ENCODE measurements at regions not wholly inside any gene's neighbourhood (a gene's known extent, or its start where the extent isn't known, plus 50 kb on each side); places are given as distances from the start of the nearest gene placed in this dataset.

DNA sequence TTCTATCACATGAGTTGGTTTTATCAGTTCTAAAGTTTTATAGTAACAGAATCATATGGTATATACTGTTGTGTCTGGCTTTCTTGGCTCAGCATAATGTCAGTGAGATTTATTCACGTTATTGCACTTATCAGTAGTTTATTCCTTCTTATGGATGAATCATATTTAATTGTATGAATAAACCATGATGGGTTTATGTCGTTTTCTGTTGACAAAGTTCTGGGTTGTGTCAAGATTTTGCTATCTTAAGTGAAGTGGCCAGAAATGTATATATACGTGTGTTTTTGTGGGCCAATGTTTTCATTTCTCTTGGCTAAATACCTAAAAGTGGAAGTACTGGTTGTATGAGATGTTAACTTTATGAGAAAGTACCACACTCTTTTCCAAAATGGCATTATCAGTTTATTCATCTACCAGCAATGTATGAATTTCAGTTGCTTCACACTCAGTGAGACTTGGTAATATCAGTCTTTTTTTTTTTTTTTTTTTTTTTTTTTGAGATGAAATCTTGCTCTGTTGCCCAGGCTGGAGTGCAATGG, 112.4 kb upstream of the DCBLD2 start:
- TF ChIP-seq CTCF (IDR thresholded peaks at IDR 0.05) = no peak
- no peak for TF ChIP-seq POLR2A (IDR thresholded peaks at IDR 0.05)
